ENCODE measurements at regions not wholly inside any gene's neighbourhood (a gene's known extent, or its start where the extent isn't known, plus 50 kb on each side); places are given as distances from the start of the nearest gene placed in this dataset.

GRCh38 chr15:39205506-39206371 lies 375.1 kb upstream of the THBS1 start:
- TF ChIP-seq CTCF (IDR thresholded peaks at IDR 0.05; ENCODE audit: low read length) (no peak), EZH2 (optimal IDR thresholded peaks at IDR 0.05; ENCODE audit: low read depth, low read length) (no peak), EZH2phosphoT487 (IDR thresholded peaks at IDR 0.05; ENCODE audit: low read length) (no peak)

Measured in MM.1S (cell line).